ENCODE measurements at regions not wholly inside any gene's neighbourhood (a gene's known extent, or its start where the extent isn't known, plus 50 kb on each side); places are given as distances from the start of the nearest gene placed in this dataset.

GRCh38 chr12:114237230-114237629, 168.7 kb downstream of the TBX5 start:
- H3K4me3 Mint-ChIP-seq, result no peak overlapping the region
- no peaks in the 10 kb centered on the region for H3K36me3 Mint-ChIP-seq (ENCODE audit: low read depth)
- peaks cover 25% of the 10 kb centered on the region for H3K27me3 Mint-ChIP-seq (ENCODE audit: low read depth)
- no peak for TF ChIP-seq CTCF (IDR thresholded peaks at IDR 0.05; ENCODE audit: unreplicated experiment in 3 of 3)
- H3K27ac Mint-ChIP-seq, result no peak overlapping the region
- peaks cover 25% of the 10 kb centered on the region for H3K4me1 Mint-ChIP-seq
- no peaks in the 10 kb centered on the region for H3K9me3 Mint-ChIP-seq

- Mint-ChIP-seq H3K4me3 (no peak overlapping the region), H3K36me3 (ENCODE audit: low read depth) (no peaks in the 10 kb centered on the region), H3K4me1 (no peaks in the 10 kb centered on the region), H3K27me3 (ENCODE audit: low read depth) (peaks cover 16% of the 10 kb centered on the region), H3K27ac (no peak overlapping the region), H3K9me3 (peaks cover 7% of the 10 kb centered on the region)
- no peak for TF ChIP-seq CTCF (IDR thresholded peaks at IDR 0.05; ENCODE audit: unreplicated experiment in 3 of 3)
These were observed 173.8 kb downstream of the TBX5 start for GRCh38 chr12:114232187-114232586.

GRCh38 chr12:114229150-114229549, 176.8 kb downstream of the TBX5 start:
- no peak overlapping the region for H3K4me3 Mint-ChIP-seq
- H3K36me3 Mint-ChIP-seq (ENCODE audit: low read depth), result no peaks in the 10 kb centered on the region
- H3K27ac Mint-ChIP-seq, result no peak overlapping the region
- H3K4me1 Mint-ChIP-seq, result no peaks in the 10 kb centered on the region
- H3K9me3 Mint-ChIP-seq, result peaks cover 7% of the 10 kb centered on the region
- peaks cover 35% of the 10 kb centered on the region for H3K27me3 Mint-ChIP-seq (ENCODE audit: low read depth)
- no peak for TF ChIP-seq CTCF (IDR thresholded peaks at IDR 0.05; ENCODE audit: unreplicated experiment in 3 of 3)

- no peak for TF ChIP-seq CTCF (IDR thresholded peaks at IDR 0.05; ENCODE audit: unreplicated experiment in 3 of 3)
- Mint-ChIP-seq H3K27me3 (ENCODE audit: low read depth) (peaks cover 60% of the 10 kb centered on the region), H3K4me1 (peaks cover 5% of the 10 kb centered on the region), H3K4me3 (no peak overlapping the region), H3K36me3 (ENCODE audit: low read depth) (no peaks in the 10 kb centered on the region), H3K9me3 (peaks cover 7% of the 10 kb centered on the region), H3K27ac (no peak overlapping the region)
These were observed 179.6 kb downstream of the TBX5 start for GRCh38 chr12:114226241-114226928.

GRCh38 chr12:114221957-114222630, 183.8 kb downstream of the TBX5 start:
- peaks cover 70% of the 10 kb centered on the region for H3K27me3 Mint-ChIP-seq (ENCODE audit: low read depth)
- H3K4me1 Mint-ChIP-seq, result peaks cover 5% of the 10 kb centered on the region
- no peaks in the 10 kb centered on the region for H3K36me3 Mint-ChIP-seq (ENCODE audit: low read depth)
- H3K27ac Mint-ChIP-seq, result no peak overlapping the region
- H3K4me3 Mint-ChIP-seq, result no peak overlapping the region
- no peaks in the 10 kb centered on the region for H3K9me3 Mint-ChIP-seq
- TF ChIP-seq CTCF (IDR thresholded peaks at IDR 0.05; ENCODE audit: unreplicated experiment in 3 of 3), result no peak

Data from nephron (organoid).